ENCODE measurements at regions not wholly inside any gene's neighbourhood (a gene's known extent, or its start where the extent isn't known, plus 50 kb on each side); places are given as distances from the start of the nearest gene placed in this dataset.
"Not testable (repeated sequence)": the region's sequence is repeated elsewhere in the genome, so short reads cannot be mapped to it uniquely, and the experiment has no call there.

- DNase-seq: no peak
These were observed 132.3 kb downstream of the TINAG start for GRCh38 chr6:54440549-54440948.

- no peak for DNase-seq
These were observed 132.8 kb downstream of the TINAG start for GRCh38 chr6:54441020-54441419.

GRCh38 chr6:54441687-54442248, 133.5 kb downstream of the TINAG start:
- no peak for DNase-seq

GRCh38 chr6:54445207-54445606, 137.0 kb downstream of the TINAG start:
- no peak for DNase-seq

- no peak for DNase-seq
These were observed 140.4 kb downstream of the TINAG start for GRCh38 chr6:54448617-54449016.

- no peak for DNase-seq
These were observed 143.3 kb downstream of the TINAG start for GRCh38 chr6:54451516-54451915.

GRCh38 chr6:54463354-54464024, 155.2 kb downstream of the TINAG start:
- no peak for DNase-seq

GRCh38 chr6:54465649-54466300, 157.5 kb downstream of the TINAG start:
- DNase-seq: no peak

GRCh38 chr6:54467384-54467783, 159.1 kb downstream of the TINAG start:
- DNase-seq: no peak

GRCh38 chr6:54473328-54473727, 165.1 kb downstream of the TINAG start:
- DNase-seq: no peak

- DNase-seq: no peak
These were observed 166.7 kb downstream of the TINAG start for GRCh38 chr6:54474898-54475297.

GRCh38 chr6:54481091-54481490, 172.8 kb downstream of the TINAG start:
- no peak for DNase-seq

GRCh38 chr6:54491431-54491830, 183.2 kb downstream of the TINAG start:
- DNase-seq: no peak

- no peak for DNase-seq
These were observed 184.9 kb downstream of the TINAG start for GRCh38 chr6:54493138-54493537.

GRCh38 chr6:54503144-54503543, 194.9 kb downstream of the TINAG start:
- DNase-seq: no peak

GRCh38 chr6:54515013-54515412, 206.8 kb downstream of the TINAG start:
- DNase-seq: no peak

- no peak for DNase-seq
These were observed 207.5 kb downstream of the TINAG start for GRCh38 chr6:54515713-54516112.

GRCh38 chr6:54516321-54516720, 208.1 kb downstream of the TINAG start:
- no peak for DNase-seq

- no peak for DNase-seq
These were observed 210.9 kb downstream of the TINAG start for GRCh38 chr6:54519161-54519560.

- no peak for DNase-seq
These were observed 217.5 kb downstream of the TINAG start for GRCh38 chr6:54525731-54526130.

GRCh38 chr6:54533567-54533966, 225.3 kb downstream of the TINAG start:
- DNase-seq: no peak

GRCh38 chr6:54535568-54535967, 227.3 kb downstream of the TINAG start:
- no peak for DNase-seq

- DNase-seq: no peak
These were observed 233.3 kb downstream of the TINAG start for GRCh38 chr6:54541541-54541940.

GRCh38 chr6:54559136-54559535, 250.9 kb downstream of the TINAG start:
- DNase-seq: no peak

GRCh38 chr6:54564188-54564587, 255.9 kb downstream of the TINAG start:
- not testable (repeated sequence) for DNase-seq
